WTC11 (cell line): ENCODE measurements at regions not wholly inside any gene's neighbourhood (a gene's known extent, or its start where the extent isn't known, plus 50 kb on each side); places are given as distances from the start of the nearest gene placed in this dataset.

Experiments
- TEAD4 ChIP-seq: sonication (generic); formaldehyde crosslinking; IDR thresholded peaks from 2 replicates; pipeline ENCODE4 v1.8.0; 2022; ENCODE audit warnings: mild to moderate bottlenecking, missing genetic modification reagents
- ZNF416 ChIP-seq: fragments of 250-450 bp; sonication (Bioruptor Pico); IDR thresholded peaks from 2 replicates; pipeline ENCODE4 v1.9.0; 2021; ENCODE audit warnings: mild to moderate bottlenecking, inconsistent platforms
- TF ChIP-seq, protein P1 (sequence below): fragments of 200-600 bp; IDR thresholded peaks from 2 replicates; pipeline ENCODE4 v1.8.0; 2022; ENCODE audit warnings: antibody characterized with exemption
- TF ChIP-seq, protein P2 (sequence below): sonication (generic); formaldehyde crosslinking; IDR thresholded peaks from 2 replicates; pipeline ENCODE4 v1.8.0; 2022; ENCODE audit warnings: mild to moderate bottlenecking, missing genetic modification reagents

DNA sequence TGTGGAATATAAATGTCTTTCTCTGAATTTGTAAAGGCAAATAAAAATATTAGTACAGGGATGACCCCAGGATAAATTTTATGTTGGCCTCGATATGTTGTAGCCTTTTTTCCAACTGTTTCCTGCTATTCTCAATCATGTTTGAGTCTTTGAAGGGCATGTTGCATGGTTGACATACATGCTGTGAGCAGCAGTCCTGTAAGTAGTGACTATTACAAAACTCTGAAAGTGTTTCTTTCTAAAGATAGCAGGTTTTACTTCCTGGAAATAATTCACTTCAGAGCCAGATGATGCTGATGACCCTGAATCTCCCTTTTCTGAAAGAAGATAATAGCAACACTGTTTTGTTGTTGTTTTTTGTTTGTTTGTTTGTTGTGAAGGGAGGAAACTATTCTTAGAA, 393.0 kb upstream of the GNPDA2 start:
- TF ChIP-seq, protein P1, sequence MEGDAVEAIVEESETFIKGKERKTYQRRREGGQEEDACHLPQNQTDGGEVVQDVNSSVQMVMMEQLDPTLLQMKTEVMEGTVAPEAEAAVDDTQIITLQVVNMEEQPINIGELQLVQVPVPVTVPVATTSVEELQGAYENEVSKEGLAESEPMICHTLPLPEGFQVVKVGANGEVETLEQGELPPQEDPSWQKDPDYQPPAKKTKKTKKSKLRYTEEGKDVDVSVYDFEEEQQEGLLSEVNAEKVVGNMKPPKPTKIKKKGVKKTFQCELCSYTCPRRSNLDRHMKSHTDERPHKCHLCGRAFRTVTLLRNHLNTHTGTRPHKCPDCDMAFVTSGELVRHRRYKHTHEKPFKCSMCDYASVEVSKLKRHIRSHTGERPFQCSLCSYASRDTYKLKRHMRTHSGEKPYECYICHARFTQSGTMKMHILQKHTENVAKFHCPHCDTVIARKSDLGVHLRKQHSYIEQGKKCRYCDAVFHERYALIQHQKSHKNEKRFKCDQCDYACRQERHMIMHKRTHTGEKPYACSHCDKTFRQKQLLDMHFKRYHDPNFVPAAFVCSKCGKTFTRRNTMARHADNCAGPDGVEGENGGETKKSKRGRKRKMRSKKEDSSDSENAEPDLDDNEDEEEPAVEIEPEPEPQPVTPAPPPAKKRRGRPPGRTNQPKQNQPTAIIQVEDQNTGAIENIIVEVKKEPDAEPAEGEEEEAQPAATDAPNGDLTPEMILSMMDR: no peak
- TF ChIP-seq ZNF416 (no peak), TEAD4 (no peak)
- TF ChIP-seq, protein P2, sequence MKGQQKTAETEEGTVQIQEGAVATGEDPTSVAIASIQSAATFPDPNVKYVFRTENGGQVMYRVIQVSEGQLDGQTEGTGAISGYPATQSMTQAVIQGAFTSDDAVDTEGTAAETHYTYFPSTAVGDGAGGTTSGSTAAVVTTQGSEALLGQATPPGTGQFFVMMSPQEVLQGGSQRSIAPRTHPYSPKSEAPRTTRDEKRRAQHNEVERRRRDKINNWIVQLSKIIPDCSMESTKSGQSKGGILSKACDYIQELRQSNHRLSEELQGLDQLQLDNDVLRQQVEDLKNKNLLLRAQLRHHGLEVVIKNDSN: no peak
